IMR-90 (cell line): ENCODE measurements at regions not wholly inside any gene's neighbourhood (a gene's known extent, or its start where the extent isn't known, plus 50 kb on each side); places are given as distances from the start of the nearest gene placed in this dataset.

Source experiments
- ATAC-seq: fragments of 200-7000 bp; cut with Tn5 transposase; 2 replicates; pipeline ENCODE4 v1.9.1; 2020; ENCODE audit warnings: low read depth, mild to moderate bottlenecking, moderate library complexity
- BruUV-seq: library from RNA; stranded (reverse); fragments of 400-500 nt; replicated peaks from 2 replicates; lab custom pipeline; 2021; lab: Mats Ljungman, UMichigan
- CTCF ChIA-PET: fragments of 300-600 bp; formaldehyde crosslinking; extraction: SDS; loops from one replicate; lab custom pipeline; 2021; ENCODE audit warnings: antibody characterized with exemption; lab: Yijun Ruan, JAX
- POLR2A ChIA-PET: fragments of 300-600 bp; sonication (Branson Sonifier 250); formaldehyde crosslinking; loops from one replicate; lab custom pipeline; 2022; ENCODE audit warnings: antibody characterized with exemption; ENCODE audit not compliant: unreplicated experiment; lab: Charles Lee
- DNase-seq: peaks from one replicate; pipeline ENCODE4 v3.0.0; 2013
- H2AFZ ChIP-seq: replicated peaks from 2 replicates; pipeline ENCODE3; 2013; ENCODE audit warnings: low read length, mild to moderate bottlenecking; ENCODE audit not compliant: poor library complexity
- H2AK5ac ChIP-seq: 2 replicates; pipeline ENCODE4 v1.6.1; 2013; ENCODE audit warnings: low read depth, low read length, inconsistent platforms
- H2AK9ac ChIP-seq: replicated peaks from 2 replicates; pipeline ENCODE3; 2013; ENCODE audit warnings: mild to moderate bottlenecking, low read depth, low read length, moderate library complexity; ENCODE audit not compliant: poor library complexity
- H2BK120ac ChIP-seq: 2 replicates; pipeline ENCODE4 v1.6.1; 2013; ENCODE audit warnings: low read depth, low read length, inconsistent platforms
- H2BK15ac ChIP-seq: 3 replicates; pipeline ENCODE4 v1.6.1; 2013; ENCODE audit warnings: low read depth, low read length, inconsistent platforms
- H2BK20ac ChIP-seq: 2 replicates; pipeline ENCODE4 v1.6.1; 2013; ENCODE audit warnings: low read depth, mild to moderate bottlenecking, inconsistent platforms, low read length, moderate library complexity
- H2BK5ac ChIP-seq: 2 replicates; pipeline ENCODE4 v1.6.1; 2013; ENCODE audit warnings: mild to moderate bottlenecking, low read depth, low read length, inconsistent platforms; ENCODE audit not compliant: poor library complexity, severe bottlenecking
- H3K14ac ChIP-seq: replicated peaks from 2 replicates; pipeline ENCODE4 v1.6.1; 2013; ENCODE audit warnings: low read depth, low read length, inconsistent platforms
- H3K18ac ChIP-seq: 2 replicates; pipeline ENCODE4 v1.6.1; 2013; ENCODE audit warnings: low read depth, low read length, control low read depth
- H3K23ac ChIP-seq: 2 replicates; pipeline ENCODE4 v1.6.1; 2013; ENCODE audit warnings: low read depth, low read length, inconsistent platforms
- H3K27ac ChIP-seq: 2 replicates; pipeline ENCODE4 v1.5.1; 2013; ENCODE audit warnings: mild to moderate bottlenecking, control low read depth, low read length; ENCODE audit not compliant: insufficient read depth
- H3K27me3 ChIP-seq: 2 replicates; pipeline ENCODE4 v1.6.1; 2013; ENCODE audit warnings: low read length; ENCODE audit not compliant: control insufficient read depth, insufficient read depth
- H3K36me3 ChIP-seq: 2 replicates; pipeline ENCODE4 v1.6.1; 2013; ENCODE audit warnings: low read length, mixed read lengths; ENCODE audit not compliant: control insufficient read depth, insufficient read depth
- H3K4ac ChIP-seq: 2 replicates; pipeline ENCODE4 v1.6.1; 2013; ENCODE audit warnings: low read depth, low read length, inconsistent platforms
- H3K4me1 ChIP-seq: 2 replicates; pipeline ENCODE4 v1.6.1; 2013; ENCODE audit warnings: low read length, mixed read lengths; ENCODE audit not compliant: control insufficient read depth, insufficient read depth
- H3K4me2 ChIP-seq: 2 replicates; pipeline ENCODE4 v1.6.1; 2013; ENCODE audit warnings: low read depth, mild to moderate bottlenecking, control low read depth, low read length, moderate library complexity
- H3K4me3 ChIP-seq: 2 replicates; pipeline ENCODE4 v1.5.1; 2013; ENCODE audit warnings: low read depth, mild to moderate bottlenecking, control low read depth, low read length, moderate library complexity; ENCODE audit not compliant: insufficient read depth
- H3K56ac ChIP-seq: 2 replicates; pipeline ENCODE4 v1.6.1; 2013; ENCODE audit warnings: low read length, inconsistent platforms; ENCODE audit not compliant: insufficient read depth; ENCODE audit errors: extremely low read depth
- H3K79me1 ChIP-seq, 2 experiments: 2 replicates each; pipeline ENCODE4 v1.6.1; 2013; ENCODE audit warnings: low read length in 2 of 2, inconsistent platforms in 1 of 2, low read depth in 1 of 2
- H3K9ac ChIP-seq: 2 replicates; pipeline ENCODE4 v1.6.1; 2013; ENCODE audit warnings: low read depth, low read length, control low read depth
- H3K9me1 ChIP-seq: 2 replicates; pipeline ENCODE4 v1.6.1; 2013; ENCODE audit warnings: low read length, inconsistent platforms; ENCODE audit not compliant: insufficient read depth
- H3K9me3 ChIP-seq: 2 replicates; pipeline ENCODE4 v1.6.1; 2013; ENCODE audit warnings: low read length; ENCODE audit not compliant: control insufficient read depth, insufficient read depth
- H4K20me1 ChIP-seq: 2 replicates; pipeline ENCODE4 v1.6.1; 2013; ENCODE audit warnings: low read length, inconsistent platforms; ENCODE audit not compliant: insufficient read depth
- H4K5ac ChIP-seq: 2 replicates; pipeline ENCODE4 v1.6.1; 2013; ENCODE audit warnings: mild to moderate bottlenecking, low read depth, low read length, control low read depth
- H4K8ac ChIP-seq, 2 experiments: 2 replicates each; pipeline ENCODE4 v1.6.1; 2013; ENCODE audit warnings: low read depth in 2 of 2, low read length in 2 of 2, control low read depth in 1 of 2, inconsistent platforms in 1 of 2
- H4K91ac ChIP-seq: 2 replicates; pipeline ENCODE4 v1.6.1; 2013; ENCODE audit warnings: low read depth, low read length, inconsistent platforms; ENCODE audit not compliant: insufficient read depth
- CEBPB ChIP-seq: IDR thresholded peaks from 2 replicates; pipeline ENCODE4 v1.6.1; 2012; ENCODE audit warnings: low read depth, low read length, improper control_type of control experiment
- WGBS, 2 experiments: methylation state at CpG; one replicate each; pipeline versions ENCODE4 v1.1.5 to v1.1.7; 2013; ENCODE audit warnings: missing lambda C conversion rate in 2 of 2; ENCODE audit not compliant: insufficient read length in 1 of 2; ENCODE audit errors: extremely low coverage in 2 of 2; 5-methylcytosine and 5-hydroxymethylcytosine counted together
- dilution Hi-C: fragments of 300-500 bp; cut with HindIII; formaldehyde crosslinking; loops from one replicate; pipeline ENCODE4 v1.14.3; 2018; ENCODE audit warnings: low sequenced_read_pairs; ENCODE audit not compliant: unreplicated experiment
- in situ Hi-C: fragments of 300-500 bp; cut with MboI; formaldehyde crosslinking; loops from 3 replicates; pipeline ENCODE4 v1.14.3; 2019; ENCODE audit warnings: low sequenced_read_pairs, inconsistent platforms, mixed read lengths
- intact Hi-C: fragments of 100-400 bp; cut with micrococcal nuclease; formaldehyde crosslinking; loops from 2 replicates; pipeline ENCODE4 v1.10.0; 2022
- TF ChIP-seq, protein P1 (sequence below): fragments of 150-350 bp; IDR thresholded peaks from 2 replicates; pipeline ENCODE4 v1.6.1; 2016; ENCODE audit warnings: low read depth, mild to moderate bottlenecking, low read length, moderate library complexity, borderline replicate concordance

- BruUV-seq, result no TSS peak
- dilution Hi-C loops, result no loop called here
- Histone ChIP-seq H3K9ac (no peak overlapping the region), H3K18ac (no peak overlapping the region), H3K36me3 (no peaks in the 10 kb centered on the region), H2BK120ac (no peak overlapping the region), H3K4ac (no peak overlapping the region), H2BK20ac (no peak overlapping the region), H3K4me2 (no peak overlapping the region), H4K8ac (no peak overlapping the region), H4K91ac (no peak overlapping the region), H3K14ac (no peak overlapping the region), H2AFZ (no peak overlapping the region), H3K9me1 (no peaks in the 10 kb centered on the region), H2BK15ac (no peak overlapping the region), H3K27ac (no peak overlapping the region), H2AK9ac (no peak overlapping the region), H2AK5ac (no peak overlapping the region), H3K23ac (no peak overlapping the region), H4K20me1 (no peaks in the 10 kb centered on the region), H2BK5ac (no peak overlapping the region), H3K4me3 (no peak overlapping the region), H4K5ac (no peak overlapping the region), H3K4me1 (no peaks in the 10 kb centered on the region), H3K27me3 (peaks cover 2% of the 10 kb centered on the region; the same call in 1 of the 2 replicates), H3K79me1 (no peaks in the 10 kb centered on the region), H3K56ac (no peak overlapping the region), H3K9me3 (no peaks in the 10 kb centered on the region)
- DNase-seq, result no peak
- TF ChIP-seq CEBPB, result no peak
- TF ChIP-seq, protein P1, sequence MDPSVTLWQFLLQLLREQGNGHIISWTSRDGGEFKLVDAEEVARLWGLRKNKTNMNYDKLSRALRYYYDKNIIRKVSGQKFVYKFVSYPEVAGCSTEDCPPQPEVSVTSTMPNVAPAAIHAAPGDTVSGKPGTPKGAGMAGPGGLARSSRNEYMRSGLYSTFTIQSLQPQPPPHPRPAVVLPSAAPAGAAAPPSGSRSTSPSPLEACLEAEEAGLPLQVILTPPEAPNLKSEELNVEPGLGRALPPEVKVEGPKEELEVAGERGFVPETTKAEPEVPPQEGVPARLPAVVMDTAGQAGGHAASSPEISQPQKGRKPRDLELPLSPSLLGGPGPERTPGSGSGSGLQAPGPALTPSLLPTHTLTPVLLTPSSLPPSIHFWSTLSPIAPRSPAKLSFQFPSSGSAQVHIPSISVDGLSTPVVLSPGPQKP, result no peak
- in situ Hi-C loops, result loop anchor here (25.0 kb wide), 1 partner anchor 1312 kb away; no protein-coding TSS in a partner anchor
- intact Hi-C loops, result no loop called here
- POLR2A ChIA-PET, result no interaction called here
- ATAC-seq, result no peak
- no CpG with 5 or more reads among the region's 2 CpGs for whole genome bisulfite sequencing, 2 experiments
- CTCF ChIA-PET, result interaction anchor here (1.0 kb wide), 1 partner anchor 21 kb away, joined by 4 read pairs; no protein-coding TSS in a partner anchor
Observed at GRCh38 chr2:163175294-163175693, 336.7 kb upstream of the KCNH7 start.
